Ascending aorta (tissue), 2 donors: ENCODE measurements at regions not wholly inside any gene's neighbourhood (a gene's known extent, or its start where the extent isn't known, plus 50 kb on each side); places are given as distances from the start of the nearest gene placed in this dataset.
"Not testable (repeated sequence)": the region's sequence is repeated elsewhere in the genome, so short reads cannot be mapped to it uniquely, and the experiment has no call there.

ENCODE experiments used
- DNase-seq, 2 donors: peaks; one replicate each; pipeline ENCODE4 v3.0.0-alpha.2; 2019; ENCODE audit warnings: low spot score in 2 of 2
- H3K27ac ChIP-seq, 2 donors: fragments of 200-600 bp; sonication (generic); one replicate each; pipeline ENCODE4 v1.5.1; 2016 to 2017; ENCODE audit warnings: mild to moderate bottlenecking in 1 of 2
- H3K27me3 ChIP-seq: fragments of 200-600 bp; sonication (generic); one replicate; pipeline ENCODE4 v1.5.1; 2017
- H3K36me3 ChIP-seq, 2 donors: fragments of 200-600 bp; sonication (generic); one replicate each; pipeline ENCODE4 v1.5.1; 2016
- H3K4me1 ChIP-seq, 2 donors: fragments of 200-600 bp; sonication (generic); one replicate each; pipeline ENCODE4 v1.5.1; 2016 to 2017; ENCODE audit warnings: mild to moderate bottlenecking in 1 of 2
- H3K4me3 ChIP-seq, 2 donors: fragments of 200-600 bp; sonication (generic); one replicate each; pipeline ENCODE4 v1.5.1; 2016 to 2017; ENCODE audit warnings: mild to moderate bottlenecking in 1 of 2
- H3K9me3 ChIP-seq, 2 donors: fragments of 200-600 bp; sonication (generic); one replicate each; pipeline ENCODE4 v1.5.1; 2016
- intact Hi-C: fragments of 100-400 bp; cut with DNase I; formaldehyde crosslinking; loops from one replicate; pipeline ENCODE4 v1.15.1; 2023
- TF ChIP-seq, protein P1 (sequence below), 3 experiments: fragments of 200-600 bp in 2 of 3; fragments of 450-650 bp in 1 of 3; sonication (generic) in 2 of 3; IDR thresholded peaks; one replicate each; pipeline ENCODE4 v1.5.1; 2016 to 2019; ENCODE audit warnings: antibody characterized with exemption in 3 of 3, mild to moderate bottlenecking in 1 of 3, moderate library complexity in 1 of 3

DNA sequence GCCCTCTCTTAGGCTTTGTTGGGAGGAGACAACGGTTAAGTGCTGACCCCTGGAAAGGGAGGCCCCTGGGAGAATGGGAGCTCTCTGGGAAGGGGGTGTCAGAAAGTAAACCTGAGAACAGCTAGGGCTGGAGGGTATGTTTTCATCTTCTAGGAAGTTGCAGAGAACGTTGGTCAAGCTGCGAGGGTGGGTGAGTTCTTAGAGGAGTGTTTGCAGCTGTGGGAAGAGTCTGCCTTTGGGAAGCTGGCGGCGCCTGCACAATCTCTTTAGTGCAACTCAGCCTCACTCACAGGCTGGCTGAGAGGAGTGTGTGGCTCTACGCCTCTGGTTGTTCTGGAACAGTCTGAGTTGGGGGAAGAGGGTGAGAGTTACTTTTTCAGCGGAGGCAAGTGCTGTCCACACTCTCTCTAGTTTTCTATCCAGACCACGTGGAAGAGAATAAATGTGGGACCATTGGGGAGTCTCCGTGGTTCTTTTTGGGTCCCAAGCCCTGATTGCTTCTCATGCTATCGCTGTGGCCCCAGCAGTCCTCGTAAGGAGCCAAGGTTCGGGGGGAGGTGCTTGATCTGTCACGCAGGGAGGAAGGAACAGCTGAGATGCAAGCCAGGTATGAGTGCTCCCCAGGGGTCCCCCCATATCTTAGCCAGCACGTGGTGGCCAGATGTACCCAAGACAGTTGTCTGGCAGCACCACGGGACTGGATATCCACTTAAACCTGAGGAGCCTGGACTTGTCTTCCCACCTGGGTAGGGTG is 237.2 kb downstream of the BUB3 start:
- TF ChIP-seq, protein P1, sequence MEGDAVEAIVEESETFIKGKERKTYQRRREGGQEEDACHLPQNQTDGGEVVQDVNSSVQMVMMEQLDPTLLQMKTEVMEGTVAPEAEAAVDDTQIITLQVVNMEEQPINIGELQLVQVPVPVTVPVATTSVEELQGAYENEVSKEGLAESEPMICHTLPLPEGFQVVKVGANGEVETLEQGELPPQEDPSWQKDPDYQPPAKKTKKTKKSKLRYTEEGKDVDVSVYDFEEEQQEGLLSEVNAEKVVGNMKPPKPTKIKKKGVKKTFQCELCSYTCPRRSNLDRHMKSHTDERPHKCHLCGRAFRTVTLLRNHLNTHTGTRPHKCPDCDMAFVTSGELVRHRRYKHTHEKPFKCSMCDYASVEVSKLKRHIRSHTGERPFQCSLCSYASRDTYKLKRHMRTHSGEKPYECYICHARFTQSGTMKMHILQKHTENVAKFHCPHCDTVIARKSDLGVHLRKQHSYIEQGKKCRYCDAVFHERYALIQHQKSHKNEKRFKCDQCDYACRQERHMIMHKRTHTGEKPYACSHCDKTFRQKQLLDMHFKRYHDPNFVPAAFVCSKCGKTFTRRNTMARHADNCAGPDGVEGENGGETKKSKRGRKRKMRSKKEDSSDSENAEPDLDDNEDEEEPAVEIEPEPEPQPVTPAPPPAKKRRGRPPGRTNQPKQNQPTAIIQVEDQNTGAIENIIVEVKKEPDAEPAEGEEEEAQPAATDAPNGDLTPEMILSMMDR (IDR thresholded peaks at IDR 0.05) = no peak
- Histone ChIP-seq H3K27ac (no peak overlapping the region), H3K4me1 (no peaks in the 10 kb centered on the region), H3K9me3 (no peaks in the 10 kb centered on the region), H3K4me3 (no peak overlapping the region), H3K36me3 (no peaks in the 10 kb centered on the region), H3K27me3 (no peaks in the 10 kb centered on the region)
- DNase-seq = peak in 1 of 2 donors; percentile 28
- intact Hi-C loops = no loop called here

DNA sequence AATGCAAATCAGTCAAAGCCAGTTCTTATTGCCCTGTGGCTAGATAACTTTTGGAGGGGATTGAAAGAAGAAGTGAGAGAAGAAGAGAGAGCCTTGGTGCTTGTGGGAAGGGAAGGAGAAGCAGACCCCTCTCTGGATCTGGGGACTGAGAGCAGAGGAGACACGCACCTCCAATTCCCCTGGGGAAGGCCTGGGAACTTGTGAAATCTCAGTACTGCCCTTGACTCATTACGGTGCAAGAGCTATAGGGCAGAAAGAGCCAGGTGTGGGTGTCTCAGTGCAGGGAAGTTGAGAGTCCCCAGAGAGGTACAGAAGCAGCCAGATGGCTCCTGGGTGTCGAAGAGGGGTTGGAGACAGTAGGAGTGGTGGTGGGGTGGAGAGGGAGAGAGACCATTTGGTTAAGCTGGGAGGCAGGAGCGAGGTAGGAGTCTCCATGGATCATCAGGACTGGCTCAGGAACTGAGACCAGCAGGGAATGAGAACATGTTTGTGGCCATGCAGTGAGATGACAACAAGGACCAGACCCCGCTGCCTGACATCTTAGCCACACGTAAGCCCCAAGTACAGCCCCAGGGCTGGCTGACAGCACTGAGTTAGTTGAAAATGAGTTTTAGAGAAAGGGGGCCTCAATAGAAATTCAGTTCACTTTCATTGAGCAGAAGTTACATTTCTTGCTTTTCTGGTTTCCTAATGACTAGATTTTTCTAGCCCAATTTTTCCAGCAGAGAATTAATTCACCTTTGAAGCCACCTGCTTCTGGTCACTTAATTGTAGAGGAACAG is 238.2 kb downstream of the BUB3 start:
- no peaks in the 10 kb centered on the region for H3K4me1 ChIP-seq
- no peaks in the 10 kb centered on the region for H3K27me3 ChIP-seq
- intact Hi-C loops = no loop called here
- H3K9me3 ChIP-seq = no peaks in the 10 kb centered on the region
- H3K27ac ChIP-seq = no peak overlapping the region
- no peaks in the 10 kb centered on the region for H3K36me3 ChIP-seq
- TF ChIP-seq, protein P1 (IDR thresholded peaks at IDR 0.05) = no peak
- H3K4me3 ChIP-seq = no peak overlapping the region
- DNase-seq = peak in 1 of 2 donors; percentile 19

DNA sequence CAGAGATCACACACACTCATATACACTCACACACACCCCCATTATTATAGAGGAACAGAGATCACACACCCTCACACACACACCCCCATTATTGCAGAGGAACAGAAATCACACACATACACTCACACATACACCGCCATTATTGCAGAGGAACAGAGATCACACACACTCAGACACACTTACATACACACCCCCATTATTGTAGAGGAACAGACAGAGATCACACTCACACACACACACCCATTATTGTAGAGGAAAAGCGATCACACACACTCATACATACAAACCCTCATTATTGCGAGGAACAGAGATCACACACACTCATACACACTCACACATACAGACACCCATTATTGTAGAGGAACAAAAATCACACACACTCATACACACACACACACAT is 239.0 kb downstream of the BUB3 start:
- Histone ChIP-seq H3K27me3 (no peaks in the 10 kb centered on the region), H3K27ac (no peak overlapping the region), H3K9me3 (no peaks in the 10 kb centered on the region), H3K4me3 (no peak overlapping the region), H3K4me1 (no peaks in the 10 kb centered on the region), H3K36me3 (no peaks in the 10 kb centered on the region)
- no peak for DNase-seq
- intact Hi-C loops = no loop called here
- TF ChIP-seq, protein P1 (IDR thresholded peaks at IDR 0.05) = no peak

DNA sequence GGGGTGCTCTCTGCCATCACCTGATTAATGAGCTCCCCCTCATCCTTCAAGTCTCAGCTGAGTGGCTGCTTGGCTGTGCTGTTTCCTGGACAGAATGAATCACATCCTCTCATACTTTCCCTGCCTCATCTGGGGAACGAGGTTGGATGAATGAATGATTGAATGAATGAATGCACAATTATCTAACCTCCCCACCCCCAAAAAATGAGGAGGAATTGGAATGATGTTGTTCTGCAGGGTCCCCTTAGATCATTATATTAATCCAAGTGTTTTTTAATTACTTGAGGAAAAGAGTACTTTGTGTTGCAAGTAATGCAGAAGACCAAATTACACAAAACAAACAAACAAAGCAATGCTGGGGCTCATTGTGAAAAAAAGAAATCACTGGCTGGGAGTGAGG is 240.2 kb downstream of the BUB3 start:
- Histone ChIP-seq H3K4me1 (no peaks in the 10 kb centered on the region), H3K27me3 (no peaks in the 10 kb centered on the region), H3K27ac (no peak overlapping the region), H3K36me3 (no peaks in the 10 kb centered on the region), H3K9me3 (no peaks in the 10 kb centered on the region), H3K4me3 (no peak overlapping the region)
- intact Hi-C loops = no loop called here
- DNase-seq = peak in 1 of 2 donors; percentile 16
- TF ChIP-seq, protein P1 (IDR thresholded peaks at IDR 0.05) = no peak

DNA sequence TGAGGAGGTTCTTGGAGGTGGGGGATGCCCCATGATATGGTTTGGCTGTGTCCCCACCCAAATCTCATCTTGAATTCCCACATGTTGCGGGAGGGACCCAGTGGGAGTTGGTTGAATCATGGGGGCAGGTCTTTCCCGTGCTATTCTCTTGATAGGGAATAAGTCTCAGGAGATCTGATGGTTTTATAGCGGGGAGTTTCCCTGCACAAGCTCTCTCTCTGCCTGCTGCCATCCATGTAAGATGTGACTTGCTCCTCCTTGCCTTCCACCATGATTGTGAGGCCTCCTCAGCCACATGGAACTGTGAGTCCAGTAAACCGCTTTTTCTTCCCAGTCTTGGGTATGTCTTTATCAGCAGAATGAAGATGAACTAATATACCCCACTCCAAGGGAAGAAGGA is 241.0 kb downstream of the BUB3 start:
- intact Hi-C loops, H3K9me3 ChIP-seq, H3K27me3 ChIP-seq, H3K27ac ChIP-seq, H3K4me1 ChIP-seq, H3K36me3 ChIP-seq, H3K4me3 ChIP-seq: not testable (repeated sequence)
- peak in 1 of 2 donors; percentile 38 for DNase-seq

DNA sequence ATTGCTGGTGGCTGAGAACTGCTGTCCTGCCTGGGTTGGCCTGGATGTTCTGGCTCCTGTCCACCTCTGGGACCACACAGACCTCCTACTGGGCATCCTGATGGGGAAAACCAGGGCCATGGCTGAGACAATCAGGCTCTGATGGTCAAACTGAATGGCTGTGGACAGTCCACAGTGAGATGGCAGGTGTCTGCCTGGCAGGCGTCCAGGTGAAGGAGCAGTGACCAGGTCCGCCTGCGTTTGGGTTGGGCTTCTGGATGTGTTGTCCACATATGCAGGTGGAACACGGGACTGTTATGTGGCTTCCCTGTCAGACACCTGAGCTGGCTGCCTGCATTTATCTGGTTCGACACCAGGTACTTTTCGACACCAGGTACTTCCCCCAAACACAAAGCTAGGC is 241.7 kb downstream of the BUB3 start:
- intact Hi-C loops = no loop called here
- Histone ChIP-seq H3K4me3 (no peak overlapping the region), H3K9me3 (no peaks in the 10 kb centered on the region), H3K27ac (no peak overlapping the region), H3K4me1 (no peaks in the 10 kb centered on the region), H3K36me3 (no peaks in the 10 kb centered on the region), H3K27me3 (no peaks in the 10 kb centered on the region)
- TF ChIP-seq, protein P1 (IDR thresholded peaks at IDR 0.05) = no peak
- peak in 1 of 2 donors; percentile 56 for DNase-seq
